B cell (primary cell): ENCODE measurements at regions not wholly inside any gene's neighbourhood (a gene's known extent, or its start where the extent isn't known, plus 50 kb on each side); places are given as distances from the start of the nearest gene placed in this dataset.

Experiments used
- ATAC-seq: fragments of 200-7000 bp; cut with Tn5 transposase; one replicate; pipeline ENCODE4 v1.10.0; 2021; ENCODE audit warnings: low read depth, mild to moderate bottlenecking, moderate number of reproducible peaks, moderate library complexity
- CTCF ChIA-PET: fragments of 350-600 bp; sonication (Branson Sonifier 250); formaldehyde crosslinking; loops from one replicate; lab custom pipeline; 2021; ENCODE audit warnings: antibody characterized with exemption, inconsistent platforms; lab: Charles Lee
- POLR2A ChIA-PET: fragments of 350-600 bp; sonication (Branson Sonifier 250); formaldehyde crosslinking; loops from one replicate; lab custom pipeline; 2021; ENCODE audit warnings: antibody characterized with exemption; lab: Charles Lee
- DNase-seq: peaks from one replicate; pipeline ENCODE4 v3.0.0; 2013
- H2AFZ ChIP-seq: 2 replicates; pipeline ENCODE4 v1.6.1; 2012; ENCODE audit warnings: mild to moderate bottlenecking, low read depth, low read length; ENCODE audit not compliant: insufficient read depth, poor library complexity, severe bottlenecking
- H3K27ac ChIP-seq, 2 donors: 1 replicate in 1 of 2; 2 replicates in 1 of 2; pipeline ENCODE4 v1.5.1; 2012 to 2013; ENCODE audit warnings: low read length in 2 of 2, mild to moderate bottlenecking in 2 of 2, moderate library complexity in 1 of 2
- H3K27me3 ChIP-seq, 4 experiments: fragments of 200-600 bp in 1 of 4; sonication (generic) in 1 of 4; replicated peaks in 1 of 4; 1 replicate in 2 of 4; 2 replicates in 2 of 4; pipeline versions ENCODE4 v1.6.1 to v1.7.0; 2013 to 2016; ENCODE audit warnings: low read length in 3 of 4, mild to moderate bottlenecking in 2 of 4, mixed read lengths in 1 of 4, moderate library complexity in 1 of 4; ENCODE audit not compliant: insufficient read depth in 4 of 4, control insufficient read depth in 3 of 4; ENCODE audit errors: control extremely low read depth in 1 of 4
- H3K36me3 ChIP-seq, 2 experiments: replicated peaks in 1 of 2; 1 replicate in 1 of 2; 2 replicates in 1 of 2; pipeline versions ENCODE4 v1.6.1 to v1.7.1; 2013; ENCODE audit warnings: low read length in 1 of 2; ENCODE audit not compliant: insufficient read depth in 2 of 2, control insufficient read depth in 1 of 2; ENCODE audit errors: control extremely low read depth in 1 of 2, extremely low read depth in 1 of 2
- H3K4me1 ChIP-seq, 2 donors: fragments of 200-600 bp in 1 of 2; sonication (generic) in 1 of 2; 1 replicate in 1 of 2; 2 replicates in 1 of 2; pipeline versions ENCODE4 v1.5.1 to v1.6.1; 2013 to 2017; ENCODE audit warnings: low read length in 2 of 2; ENCODE audit not compliant: control insufficient read depth in 2 of 2, insufficient read depth in 2 of 2
- H3K4me2 ChIP-seq: replicated peaks from 2 replicates; pipeline ENCODE3; 2012; ENCODE audit warnings: mild to moderate bottlenecking, low read depth, low read length; ENCODE audit not compliant: poor library complexity, severe bottlenecking
- H3K4me3 ChIP-seq, 5 experiments: fragments of 200-600 bp in 1 of 5; sonication (generic) in 1 of 5; 1 replicate in 3 of 5; 2 replicates in 2 of 5; pipeline versions ENCODE4 v1.5.1 to v1.7.0; 2011 to 2016; ENCODE audit warnings: low read length in 4 of 5, mild to moderate bottlenecking in 4 of 5, low read depth in 2 of 5, control low read depth in 1 of 5, moderate library complexity in 1 of 5; ENCODE audit not compliant: insufficient read depth in 1 of 5; ENCODE audit errors: control extremely low read depth in 1 of 5, extremely low read depth in 1 of 5
- H3K79me2 ChIP-seq: fragments of 200-600 bp; sonication (generic); one replicate; pipeline ENCODE4 v1.6.0; 2016; ENCODE audit warnings: low read length; ENCODE audit not compliant: control insufficient read depth, insufficient read depth
- H3K9ac ChIP-seq: fragments of 200-600 bp; sonication (generic); 2 replicates; pipeline ENCODE4 v1.6.1; 2017; ENCODE audit warnings: mild to moderate bottlenecking, low read length, moderate library complexity
- H3K9me3 ChIP-seq, 3 donors: one replicate each; pipeline versions ENCODE4 v1.6.1 to v1.7.1; 2013; ENCODE audit warnings: low read length in 2 of 3; ENCODE audit not compliant: control insufficient read depth in 2 of 3, insufficient read depth in 1 of 3; ENCODE audit errors: control extremely low read depth in 1 of 3
- H4K20me1 ChIP-seq: 2 replicates; pipeline ENCODE4 v1.6.0; 2012; ENCODE audit warnings: mild to moderate bottlenecking, low read length; ENCODE audit not compliant: insufficient read depth, control insufficient read depth, poor library complexity, severe bottlenecking
- H3K27ac Mint-ChIP-seq: one replicate; pipeline ENCODE4 v1.8.0; 2021; ENCODE audit warnings: mixed read lengths
- H3K27me3 Mint-ChIP-seq: one replicate; pipeline ENCODE4 v1.8.0; 2021; ENCODE audit warnings: mixed read lengths
- H3K4me1 Mint-ChIP-seq: one replicate; pipeline ENCODE4 v1.8.0; 2021; ENCODE audit warnings: mixed read lengths
- H3K4me3 Mint-ChIP-seq: one replicate; pipeline ENCODE4 v1.8.0; 2021; ENCODE audit warnings: mixed read lengths
- H3K9me3 Mint-ChIP-seq: one replicate; pipeline ENCODE4 v1.8.0; 2022; ENCODE audit warnings: mixed read lengths; ENCODE audit not compliant: insufficient read depth
- CTCF ChIP-seq: fragments of 200-600 bp; IDR thresholded peaks from one replicate; pipeline ENCODE4 v1.8.0; 2022; ENCODE audit warnings: antibody characterized with exemption, mild to moderate bottlenecking
- EZH2 ChIP-seq: IDR thresholded peaks from 2 replicates; pipeline ENCODE4 v1.6.1; 2012; ENCODE audit warnings: borderline replicate concordance, low read depth, mild to moderate bottlenecking, moderate library complexity, low read length; ENCODE audit not compliant: insufficient read depth, poor library complexity, severe bottlenecking
- WGBS: methylation state at CpG from one replicate; pipeline ENCODE4 v1.1.5; 2013; ENCODE audit warnings: missing lambda C conversion rate; ENCODE audit not compliant: insufficient coverage; 5-methylcytosine and 5-hydroxymethylcytosine counted together
- intact Hi-C: fragments of 100-400 bp; cut with micrococcal nuclease; formaldehyde crosslinking; loops from one replicate; pipeline ENCODE4 v1.10.0; 2022

GRCh38 chr20:40444516-40444915, 244.5 kb downstream of the MAFB start:
- ChIA-PET CTCF (no interaction called here), POLR2A (no interaction called here)
- Mint-ChIP-seq H3K4me1 (no peaks in the 10 kb centered on the region), H3K27ac (no peak overlapping the region), H3K27me3 (peaks cover 19% of the 10 kb centered on the region), H3K4me3 (no peak overlapping the region), H3K9me3 (no peaks in the 10 kb centered on the region)
- Histone ChIP-seq H3K27ac (no peak overlapping the region), H3K4me1 (no peaks in the 10 kb centered on the region), H4K20me1 (no peaks in the 10 kb centered on the region), H3K9me3 (peaks cover 0 to 2% (median 0%) of the 10 kb centered on the region in 3 donors), H3K79me2 (no peaks in the 10 kb centered on the region), H3K27me3 (peaks cover 0 to 4% (median 1%) of the 10 kb centered on the region in 4 experiments), H3K4me3 (no peak overlapping the region), H3K36me3 (no peaks in the 10 kb centered on the region), H3K9ac (no peak overlapping the region), H2AFZ (no peak overlapping the region), H3K4me2 (no peak overlapping the region)
- no peak for DNase-seq
- intact Hi-C loops = no loop called here
- TF ChIP-seq EZH2 (no peak), CTCF (no peak)
- no CpG with 5 or more reads among the region's 8 CpGs for WGBS
- no peak for ATAC-seq

- H3K9me3 Mint-ChIP-seq = no peaks in the 10 kb centered on the region
- Histone ChIP-seq H2AFZ (no peak overlapping the region), H3K79me2 (no peaks in the 10 kb centered on the region), H3K4me1 (no peaks in the 10 kb centered on the region), H3K27me3 (peaks cover 0 to 4% (median 1%) of the 10 kb centered on the region in 4 experiments), H4K20me1 (no peaks in the 10 kb centered on the region), H3K4me2 (no peak overlapping the region), H3K9me3 (peaks cover 0 to 2% (median 0%) of the 10 kb centered on the region in 3 donors), H3K27ac (no peak overlapping the region), H3K4me3 (no peak overlapping the region), H3K36me3 (no peaks in the 10 kb centered on the region), H3K9ac (no peak overlapping the region)
- DNase-seq (no peak), ATAC-seq (no peak)
- intact Hi-C loops = no loop called here
- no peak overlapping the region for H3K27ac Mint-ChIP-seq
- no peak overlapping the region for H3K4me3 Mint-ChIP-seq
- POLR2A ChIA-PET = no interaction called here
- WGBS = 73% methylated on average over 5 of the region's 5 CpGs
- CTCF ChIA-PET = no interaction called here
- H3K27me3 Mint-ChIP-seq = peaks cover 15% of the 10 kb centered on the region
- H3K4me1 Mint-ChIP-seq = no peaks in the 10 kb centered on the region
- TF ChIP-seq CTCF = no peak
- TF ChIP-seq EZH2 = no peak
Observed at GRCh38 chr20:40443753-40444152, 245.3 kb downstream of the MAFB start.
